NB4 (cell line): ENCODE measurements at regions not wholly inside any gene's neighbourhood (a gene's known extent, or its start where the extent isn't known, plus 50 kb on each side); places are given as distances from the start of the nearest gene placed in this dataset.

Source experiments
- POLR2A ChIP-seq: IDR thresholded peaks from 2 replicates; pipeline ENCODE4 v1.6.1; 2011; ENCODE audit warnings: mild to moderate bottlenecking; ENCODE audit not compliant: insufficient read length; ENCODE audit errors: extremely low read depth
- TF ChIP-seq, protein P1 (sequence below): IDR thresholded peaks from one replicate; pipeline ENCODE4 v1.5.1; 2012; ENCODE audit warnings: low read depth, low read length

DNA sequence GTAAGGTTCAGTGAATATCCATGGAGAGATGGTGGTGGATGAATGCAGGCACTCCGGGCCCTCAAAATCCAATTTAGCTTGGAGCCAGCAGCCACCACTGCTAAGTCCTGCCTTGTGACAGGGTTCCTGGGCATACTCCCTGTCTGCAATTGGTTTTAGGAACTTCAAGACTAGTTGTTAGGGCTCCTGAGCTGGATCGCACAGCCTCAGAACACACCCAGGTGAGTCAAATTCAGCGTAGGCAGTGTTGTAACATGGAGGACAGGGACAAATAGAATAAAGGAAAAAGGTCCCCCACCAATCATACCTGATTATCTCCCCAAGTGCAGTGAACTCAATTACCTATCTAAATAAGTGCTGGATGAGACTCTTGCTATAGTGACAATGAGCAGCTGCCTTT, 74.6 kb downstream of the PERP start:
- TF ChIP-seq POLR2A, result no peak
- TF ChIP-seq, protein P1, sequence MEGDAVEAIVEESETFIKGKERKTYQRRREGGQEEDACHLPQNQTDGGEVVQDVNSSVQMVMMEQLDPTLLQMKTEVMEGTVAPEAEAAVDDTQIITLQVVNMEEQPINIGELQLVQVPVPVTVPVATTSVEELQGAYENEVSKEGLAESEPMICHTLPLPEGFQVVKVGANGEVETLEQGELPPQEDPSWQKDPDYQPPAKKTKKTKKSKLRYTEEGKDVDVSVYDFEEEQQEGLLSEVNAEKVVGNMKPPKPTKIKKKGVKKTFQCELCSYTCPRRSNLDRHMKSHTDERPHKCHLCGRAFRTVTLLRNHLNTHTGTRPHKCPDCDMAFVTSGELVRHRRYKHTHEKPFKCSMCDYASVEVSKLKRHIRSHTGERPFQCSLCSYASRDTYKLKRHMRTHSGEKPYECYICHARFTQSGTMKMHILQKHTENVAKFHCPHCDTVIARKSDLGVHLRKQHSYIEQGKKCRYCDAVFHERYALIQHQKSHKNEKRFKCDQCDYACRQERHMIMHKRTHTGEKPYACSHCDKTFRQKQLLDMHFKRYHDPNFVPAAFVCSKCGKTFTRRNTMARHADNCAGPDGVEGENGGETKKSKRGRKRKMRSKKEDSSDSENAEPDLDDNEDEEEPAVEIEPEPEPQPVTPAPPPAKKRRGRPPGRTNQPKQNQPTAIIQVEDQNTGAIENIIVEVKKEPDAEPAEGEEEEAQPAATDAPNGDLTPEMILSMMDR, result no peak
